ENCODE measurements at regions not wholly inside any gene's neighbourhood (a gene's known extent, or its start where the extent isn't known, plus 50 kb on each side); places are given as distances from the start of the nearest gene placed in this dataset.

DNA sequence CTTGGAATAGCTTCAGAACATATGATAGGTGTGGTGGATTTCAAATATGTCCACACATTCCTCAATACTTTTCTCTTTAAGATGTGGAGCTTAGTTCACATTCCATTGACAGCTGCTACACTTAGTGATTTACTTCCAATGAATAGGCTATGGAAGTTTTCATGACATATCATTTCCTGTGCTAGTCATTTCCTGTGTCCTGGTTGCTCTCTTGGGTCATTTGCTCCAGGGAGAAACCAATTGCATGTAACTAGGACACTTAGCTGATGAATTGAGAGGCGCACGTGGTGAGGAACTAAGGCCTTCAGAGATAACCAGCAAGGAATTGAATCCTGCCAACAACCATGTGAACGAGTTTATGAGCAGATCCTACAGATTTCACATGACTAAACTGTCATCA is 120.9 kb downstream of the SLC17A6 start:
- no peak overlapping the region for H3K27ac ChIP-seq
- 52% methylated on average over 3 of the region's 3 CpGs; no CpG with 5 or more reads in 1 of the 2 donors for whole genome bisulfite sequencing, 2 donors (ENCODE audit: low coverage in 1 of 2)
- TF ChIP-seq EP300 (IDR thresholded peaks at IDR 0.05) (no peak), POLR2A (IDR thresholded peaks at IDR 0.05) (no peak), POLR2AphosphoS5 (IDR thresholded peaks at IDR 0.05) (no peak)
- TF ChIP-seq, protein P1, sequence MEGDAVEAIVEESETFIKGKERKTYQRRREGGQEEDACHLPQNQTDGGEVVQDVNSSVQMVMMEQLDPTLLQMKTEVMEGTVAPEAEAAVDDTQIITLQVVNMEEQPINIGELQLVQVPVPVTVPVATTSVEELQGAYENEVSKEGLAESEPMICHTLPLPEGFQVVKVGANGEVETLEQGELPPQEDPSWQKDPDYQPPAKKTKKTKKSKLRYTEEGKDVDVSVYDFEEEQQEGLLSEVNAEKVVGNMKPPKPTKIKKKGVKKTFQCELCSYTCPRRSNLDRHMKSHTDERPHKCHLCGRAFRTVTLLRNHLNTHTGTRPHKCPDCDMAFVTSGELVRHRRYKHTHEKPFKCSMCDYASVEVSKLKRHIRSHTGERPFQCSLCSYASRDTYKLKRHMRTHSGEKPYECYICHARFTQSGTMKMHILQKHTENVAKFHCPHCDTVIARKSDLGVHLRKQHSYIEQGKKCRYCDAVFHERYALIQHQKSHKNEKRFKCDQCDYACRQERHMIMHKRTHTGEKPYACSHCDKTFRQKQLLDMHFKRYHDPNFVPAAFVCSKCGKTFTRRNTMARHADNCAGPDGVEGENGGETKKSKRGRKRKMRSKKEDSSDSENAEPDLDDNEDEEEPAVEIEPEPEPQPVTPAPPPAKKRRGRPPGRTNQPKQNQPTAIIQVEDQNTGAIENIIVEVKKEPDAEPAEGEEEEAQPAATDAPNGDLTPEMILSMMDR (IDR thresholded peaks at IDR 0.05), result no peak
- no peaks in the 10 kb centered on the region for H3K36me3 ChIP-seq
- no peaks in the 10 kb centered on the region for H3K9me3 ChIP-seq
- ATAC-seq, result no peak
- H3K4me3 ChIP-seq, result no peak overlapping the region
- no peaks in the 10 kb centered on the region for H3K27me3 ChIP-seq
- no peaks in the 10 kb centered on the region for H3K4me1 ChIP-seq

DNA sequence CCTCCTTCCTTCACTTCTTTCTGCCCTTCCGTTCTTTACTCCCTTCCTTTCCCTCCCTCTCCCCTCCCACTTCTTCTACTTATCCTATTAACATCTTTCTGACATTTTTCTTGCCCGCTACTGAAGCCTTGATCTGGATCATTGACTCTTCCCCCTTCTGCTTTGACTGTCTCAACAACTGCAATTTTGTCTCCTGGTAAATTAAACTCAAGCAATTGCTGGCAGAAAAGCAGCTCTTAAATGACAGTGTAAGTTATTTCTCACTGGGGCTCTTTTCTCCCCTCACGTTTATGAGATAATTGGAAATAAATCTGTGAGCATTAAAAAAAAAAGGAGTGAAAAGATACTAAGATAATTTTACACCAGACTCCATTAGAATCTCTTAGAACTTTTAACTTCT is 120.0 kb downstream of the SLC17A6 start:
- Histone ChIP-seq H3K27ac (no peak overlapping the region), H3K9me3 (no peaks in the 10 kb centered on the region), H3K27me3 (no peaks in the 10 kb centered on the region), H3K36me3 (no peaks in the 10 kb centered on the region), H3K4me1 (no peaks in the 10 kb centered on the region), H3K4me3 (no peak overlapping the region)
- no peak for ATAC-seq
- no peak for TF ChIP-seq POLR2A (IDR thresholded peaks at IDR 0.05)
- TF ChIP-seq, protein P1 (IDR thresholded peaks at IDR 0.05), result no peak
- TF ChIP-seq POLR2AphosphoS5 (IDR thresholded peaks at IDR 0.05), result no peak
- no peak for TF ChIP-seq EP300 (IDR thresholded peaks at IDR 0.05)
- 43 to 55% methylated on average over 2 to 3 of the region's 3 CpGs for WGBS, 2 donors (ENCODE audit: low coverage in 1 of 2)

DNA sequence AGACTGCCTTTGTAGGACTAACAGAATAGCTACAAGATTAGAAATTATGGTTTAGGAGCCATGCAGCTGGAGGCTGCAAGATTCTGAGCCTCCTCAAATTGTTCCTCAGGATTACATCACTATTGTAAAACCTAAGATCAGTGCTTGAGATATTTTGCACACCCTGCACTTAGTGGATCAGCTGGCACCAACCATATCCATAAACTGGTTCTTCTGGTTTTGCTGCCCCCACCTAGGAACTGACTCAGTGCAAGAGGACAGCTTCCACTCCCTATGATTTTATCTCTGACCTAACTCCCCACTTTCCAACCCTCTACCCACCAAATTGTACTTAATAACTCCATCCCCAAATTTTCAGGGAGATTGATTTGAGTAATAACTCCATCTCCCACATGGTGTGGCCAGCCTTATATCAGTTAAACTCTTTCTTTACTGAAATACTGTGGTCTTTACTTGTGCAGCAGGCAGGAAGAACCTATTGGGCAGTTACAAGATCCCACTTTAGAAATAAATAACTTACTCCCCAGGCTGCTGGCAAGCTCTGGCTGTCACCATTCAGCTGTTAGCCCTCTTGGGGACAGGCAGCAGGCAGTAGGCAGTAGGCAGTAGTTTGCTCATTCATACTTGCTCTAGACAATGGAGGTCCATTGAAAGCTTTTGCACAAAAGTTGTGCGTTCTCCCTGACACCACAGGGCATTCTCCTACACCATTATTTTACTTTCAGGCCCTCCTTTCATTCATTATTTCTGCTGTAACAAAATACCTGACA is 119.0 kb downstream of the SLC17A6 start:
- WGBS, 2 donors (ENCODE audit: low coverage in 1 of 2), result 62 to 83% methylated on average over 1 of the region's 1 CpG
- H3K9me3 ChIP-seq, result no peaks in the 10 kb centered on the region
- ATAC-seq, result no peak
- H3K36me3 ChIP-seq, result no peaks in the 10 kb centered on the region
- no peaks in the 10 kb centered on the region for H3K4me1 ChIP-seq
- H3K27ac ChIP-seq, result no peak overlapping the region
- TF ChIP-seq POLR2AphosphoS5 (IDR thresholded peaks at IDR 0.05) (no peak), EP300 (IDR thresholded peaks at IDR 0.05) (no peak), POLR2A (IDR thresholded peaks at IDR 0.05) (no peak)
- TF ChIP-seq, protein P1 (IDR thresholded peaks at IDR 0.05), result no peak
- no peak overlapping the region for H3K4me3 ChIP-seq
- no peaks in the 10 kb centered on the region for H3K27me3 ChIP-seq

DNA sequence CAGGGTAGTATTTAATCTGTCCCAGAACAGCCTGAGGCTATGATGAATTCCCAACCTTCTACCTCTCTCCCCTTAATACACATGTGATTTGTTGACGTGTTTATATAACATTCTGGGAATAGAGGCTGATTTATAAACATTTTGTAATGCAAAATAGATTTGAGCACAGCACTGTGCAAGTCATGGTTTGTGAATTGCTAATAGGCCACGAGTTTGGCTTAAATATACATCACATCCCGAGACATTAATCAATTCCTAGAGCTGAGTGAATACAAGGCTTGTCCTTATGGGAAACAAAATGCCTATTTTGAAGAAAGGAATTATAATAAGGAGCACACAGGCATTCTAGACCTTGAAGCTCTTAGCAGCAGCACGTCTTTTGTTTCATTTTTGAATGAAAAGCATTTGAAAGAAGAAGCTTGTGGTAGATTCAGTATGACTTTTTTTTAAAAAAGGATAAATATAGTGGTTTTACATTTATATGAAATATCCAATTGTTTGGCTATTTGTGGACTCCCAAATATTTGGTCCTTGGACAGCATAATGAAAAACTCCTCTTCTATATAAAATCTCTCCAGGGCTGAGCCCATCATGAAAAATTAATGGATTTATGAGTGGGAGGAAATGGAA is 116.4 kb downstream of the SLC17A6 start:
- 39 to 78% methylated on average over 2 to 4 of the region's 4 CpGs for WGBS, 2 donors (ENCODE audit: low coverage in 1 of 2)
- ATAC-seq, result no peak
- no peaks in the 10 kb centered on the region for H3K9me3 ChIP-seq
- no peaks in the 10 kb centered on the region for H3K4me1 ChIP-seq
- no peaks in the 10 kb centered on the region for H3K27me3 ChIP-seq
- TF ChIP-seq POLR2A (IDR thresholded peaks at IDR 0.05), result no peak
- TF ChIP-seq EP300 (IDR thresholded peaks at IDR 0.05), result no peak
- TF ChIP-seq, protein P1 (IDR thresholded peaks at IDR 0.05), result no peak
- TF ChIP-seq POLR2AphosphoS5 (IDR thresholded peaks at IDR 0.05), result no peak
- H3K27ac ChIP-seq, result no peak overlapping the region
- no peak overlapping the region for H3K4me3 ChIP-seq
- H3K36me3 ChIP-seq, result no peaks in the 10 kb centered on the region

DNA sequence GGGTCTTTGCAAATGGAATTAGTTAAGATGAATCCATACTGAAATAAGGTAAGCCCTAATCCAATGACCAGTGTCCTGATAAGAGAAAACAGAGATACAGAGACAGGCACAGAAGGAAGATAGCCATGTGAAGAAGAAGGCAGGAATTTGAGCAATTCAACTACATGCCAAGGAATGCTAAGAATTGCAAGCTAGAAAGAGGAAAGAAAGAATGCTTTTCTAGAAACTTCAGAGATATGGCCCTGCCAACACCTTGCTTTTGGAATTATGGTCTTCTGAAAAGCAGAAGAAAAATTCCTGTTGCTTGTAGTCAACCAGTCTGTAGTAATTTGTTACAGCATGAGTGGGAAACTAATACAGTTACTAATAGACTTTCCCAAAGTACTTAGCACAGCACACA is 111.3 kb downstream of the SLC17A6 start:
- H3K4me1 ChIP-seq, result no peaks in the 10 kb centered on the region
- no peak overlapping the region for H3K27ac ChIP-seq
- ATAC-seq, result no peak
- no peaks in the 10 kb centered on the region for H3K9me3 ChIP-seq
- H3K27me3 ChIP-seq, result no peaks in the 10 kb centered on the region
- no peak overlapping the region for H3K4me3 ChIP-seq
- H3K36me3 ChIP-seq, result no peaks in the 10 kb centered on the region
- TF ChIP-seq POLR2A (IDR thresholded peaks at IDR 0.05) (no peak), EP300 (IDR thresholded peaks at IDR 0.05) (no peak)
